Limb (tissue), 2 donors: ENCODE measurements at regions not wholly inside any gene's neighbourhood (a gene's known extent, or its start where the extent isn't known, plus 50 kb on each side); places are given as distances from the start of the nearest gene placed in this dataset.
A peak's percentile ranks its signal among the peaks of the same experiment; 100 is the strongest.
"Not testable (repeated sequence)": the region's sequence is repeated elsewhere in the genome, so short reads cannot be mapped to it uniquely, and the experiment has no call there.

Experiments
- DNase-seq, 2 donors: peaks; one replicate each; pipeline ENCODE4 v3.0.0-alpha.2; 2016; ENCODE audit errors: extremely low spot score in 2 of 2

DNA sequence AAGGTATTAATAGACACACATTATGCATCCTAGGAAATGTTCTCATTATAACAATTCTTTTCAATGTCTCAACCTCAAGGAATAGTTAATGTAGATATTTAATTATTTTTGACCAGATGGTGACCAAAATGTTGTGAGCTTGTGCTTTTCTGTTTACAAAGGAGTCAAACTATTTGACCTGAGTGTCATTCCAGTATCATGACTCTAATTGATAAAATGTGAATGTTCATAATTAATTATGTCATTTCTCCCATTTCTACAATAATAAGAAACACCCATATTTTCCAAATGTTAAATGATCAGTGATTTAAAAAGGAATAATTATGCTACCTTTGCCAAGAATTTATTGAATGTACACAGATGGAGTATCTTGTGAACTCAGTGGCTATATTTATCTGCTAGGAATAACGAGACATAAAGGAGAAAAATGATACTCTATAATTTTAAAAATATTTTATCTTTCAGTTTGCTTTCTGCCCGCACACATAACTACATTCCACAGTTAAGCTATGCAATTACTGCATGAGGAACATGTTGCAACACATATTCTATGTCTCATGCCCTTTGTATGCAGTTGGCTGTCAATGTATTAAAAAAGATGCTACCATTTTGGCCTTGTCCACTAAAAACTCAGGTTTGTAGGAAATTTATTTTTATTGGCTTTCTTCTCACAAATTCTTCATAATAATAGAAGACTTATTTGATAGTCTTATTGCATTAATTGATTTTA, 376.7 kb upstream of the CCDC179 start:
- DNase-seq: no peak

DNA sequence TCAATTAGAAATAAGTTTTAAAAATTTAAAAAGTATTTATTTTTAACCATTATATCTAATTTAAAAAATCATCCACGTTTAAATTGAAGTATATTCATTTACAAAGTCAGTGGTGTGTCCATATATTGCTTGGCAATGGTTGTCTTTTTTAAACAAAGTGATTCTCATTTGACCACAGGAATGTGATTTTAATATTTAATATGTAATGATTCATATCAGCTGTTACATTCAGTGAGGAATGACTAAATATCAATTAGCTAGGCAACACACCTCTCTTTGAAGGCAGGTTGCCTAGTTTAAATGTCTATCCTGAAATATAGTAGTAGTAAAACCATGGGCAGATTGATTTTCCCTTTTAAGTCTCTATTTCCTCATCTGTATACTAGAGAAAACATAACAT, 392.2 kb upstream of the CCDC179 start:
- DNase-seq: no peak

DNA sequence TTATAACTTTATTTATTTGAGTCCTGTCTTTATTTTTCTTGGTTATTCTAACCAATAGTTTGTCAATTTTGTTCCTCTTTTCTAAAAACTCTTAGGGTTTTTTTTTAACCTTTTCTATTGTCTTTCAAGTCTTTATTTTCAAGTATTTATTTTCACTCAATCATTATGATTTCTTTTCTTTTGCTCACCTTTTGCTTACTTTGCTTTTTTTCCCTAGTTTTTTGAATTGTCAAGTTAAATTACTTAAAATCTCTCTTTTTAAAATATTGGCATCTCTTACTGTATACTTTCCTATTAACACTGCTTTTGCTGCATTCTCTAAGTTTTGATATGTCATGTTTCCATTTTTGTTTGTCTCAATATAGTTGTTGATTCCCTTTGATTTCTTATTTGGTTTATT, 396.8 kb upstream of the CCDC179 start:
- DNase-seq: no peak

DNA sequence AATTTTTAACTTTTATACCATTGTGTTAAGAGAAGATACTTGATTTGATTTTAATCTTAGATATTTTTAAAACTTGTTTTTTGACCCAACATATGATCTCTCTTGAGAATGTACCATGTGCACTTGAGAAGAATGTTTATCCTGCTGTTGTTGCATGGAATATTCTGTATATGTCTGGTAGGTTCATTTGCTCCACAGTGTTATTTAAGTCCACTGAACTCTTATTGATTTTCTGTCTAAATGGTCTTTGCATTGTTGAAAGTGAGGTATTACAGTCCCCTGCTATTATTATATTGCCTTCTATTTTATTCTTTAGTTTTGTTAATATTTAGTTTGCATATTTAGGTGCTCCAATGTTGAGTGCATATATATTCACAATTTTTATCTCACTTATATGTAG, 397.3 kb upstream of the CCDC179 start:
- DNase-seq: no peak

DNA sequence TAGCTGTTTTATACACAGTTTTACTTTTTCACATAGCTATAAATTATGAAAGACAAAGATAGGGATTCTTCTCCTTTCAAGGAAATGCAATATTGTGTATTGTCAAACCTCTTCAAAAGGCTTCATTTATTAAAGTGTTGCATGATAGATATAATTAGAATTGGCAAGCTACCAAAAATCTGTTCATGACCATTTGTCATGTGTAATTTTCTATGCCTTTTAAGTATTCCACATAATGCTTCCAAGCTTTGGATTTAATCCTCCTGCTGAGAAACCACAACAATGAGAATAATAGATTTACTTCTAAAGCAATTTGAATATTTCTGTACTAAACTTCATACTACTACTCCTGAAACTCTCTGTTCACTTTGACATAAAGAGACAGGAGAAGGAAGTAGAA, 403.2 kb upstream of the CCDC179 start:
- DNase-seq: no peak

- no peak for DNase-seq
These were observed 411.8 kb upstream of the CCDC179 start for GRCh38 chr11:23272095-23272494.

- DNase-seq: no peak
These were observed 417.8 kb upstream of the CCDC179 start for GRCh38 chr11:23278121-23278520.

DNA sequence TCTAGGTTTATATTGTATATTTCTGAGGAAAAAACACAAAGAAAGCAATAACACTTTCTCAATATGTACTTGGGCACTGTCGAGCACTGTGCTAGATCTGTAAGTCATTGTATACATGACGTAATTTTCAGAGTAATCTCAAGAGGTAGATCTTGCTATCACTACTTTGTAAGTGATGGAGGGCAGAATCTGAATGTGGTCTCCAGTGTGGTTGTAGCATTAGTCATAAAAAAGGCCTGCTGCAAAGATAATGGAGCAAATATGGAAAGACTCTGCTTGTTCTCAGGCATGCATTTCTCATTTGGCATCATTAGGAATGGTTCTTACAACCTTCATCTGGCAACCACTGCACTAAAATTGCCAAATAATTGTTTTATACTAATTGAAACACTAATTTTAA, 419.8 kb upstream of the CCDC179 start:
- no peak for DNase-seq

DNA sequence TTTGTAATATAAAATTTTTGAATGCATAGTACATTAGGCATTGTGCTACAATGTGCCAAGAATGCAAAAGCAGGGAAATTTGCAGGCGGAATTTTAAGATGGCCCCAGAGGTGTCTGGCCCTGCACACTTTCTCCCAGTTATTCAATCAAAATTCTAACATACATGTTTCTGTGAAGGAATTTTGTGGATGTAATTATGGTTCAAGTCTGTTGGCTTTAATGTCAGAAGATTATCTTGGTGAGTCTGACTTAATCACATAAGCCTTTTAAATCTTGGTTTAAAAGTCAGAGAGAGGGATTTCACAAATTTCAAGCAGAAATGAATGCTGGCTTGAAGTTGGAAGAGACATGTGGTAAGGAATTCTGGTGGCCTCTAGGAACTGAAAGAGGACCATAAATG, 423.4 kb upstream of the CCDC179 start:
- DNase-seq: no peak

DNA sequence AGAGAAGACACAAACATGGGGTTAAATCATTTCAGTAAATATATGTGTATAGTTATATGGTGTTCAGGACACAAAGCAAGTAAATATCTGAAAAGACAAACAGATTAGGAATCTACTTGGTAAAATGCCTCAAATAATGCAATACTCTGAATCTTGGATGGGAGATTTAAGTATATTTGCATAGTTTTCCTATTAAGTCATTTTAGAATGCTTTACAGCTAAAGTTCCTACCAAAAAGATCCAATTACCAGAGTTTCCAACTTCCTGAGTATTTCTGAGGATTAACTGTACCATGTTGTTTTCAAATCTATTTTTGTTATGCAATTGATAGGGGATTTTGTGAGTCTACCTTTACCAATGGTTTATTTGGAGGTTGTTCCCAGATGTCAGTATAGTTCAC, 424.4 kb upstream of the CCDC179 start:
- peak in 1 of 2 donors; percentile 17 for DNase-seq

DNA sequence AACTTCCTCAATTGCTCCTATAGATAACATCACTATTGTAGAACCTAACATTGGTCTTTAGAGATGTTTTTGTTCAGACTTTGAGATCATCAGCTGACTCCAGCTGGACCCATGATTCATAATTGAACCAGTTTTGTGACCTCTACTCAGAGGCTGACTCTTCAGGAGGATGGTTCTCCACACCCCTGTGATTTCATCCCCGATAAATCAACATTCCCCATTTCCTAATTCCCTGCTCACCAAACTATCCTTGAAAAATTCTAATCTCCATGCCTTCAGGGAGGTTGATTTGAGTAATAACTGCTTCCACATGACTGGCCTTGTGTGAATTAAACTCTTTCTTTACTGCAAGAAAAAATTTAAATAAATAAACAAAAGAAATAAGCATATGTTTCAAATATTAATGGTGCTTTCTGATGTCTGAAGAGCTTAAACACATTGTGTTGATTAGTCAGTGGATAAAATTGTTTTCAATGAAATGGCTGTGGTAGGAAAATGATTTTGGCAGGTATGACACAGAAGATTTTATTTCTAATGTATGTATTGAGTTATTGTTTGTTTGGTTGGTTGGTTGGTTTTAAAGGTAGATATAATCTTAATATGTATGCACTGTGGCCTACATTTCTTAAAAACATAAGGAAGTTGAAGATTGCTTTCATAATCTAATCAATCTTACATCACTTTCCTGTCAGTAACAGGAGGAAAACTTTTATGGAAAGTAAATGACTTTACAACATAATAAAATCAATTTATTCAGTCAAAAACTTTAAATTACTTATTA, 427.9 kb upstream of the CCDC179 start:
- DNase-seq: peak in 1 of 2 donors; percentile 21

- no peak for DNase-seq
These were observed 435.0 kb upstream of the CCDC179 start for GRCh38 chr11:23295241-23295640.

GRCh38 chr11:23308041-23308440, 447.8 kb upstream of the CCDC179 start:
- no peak for DNase-seq

DNA sequence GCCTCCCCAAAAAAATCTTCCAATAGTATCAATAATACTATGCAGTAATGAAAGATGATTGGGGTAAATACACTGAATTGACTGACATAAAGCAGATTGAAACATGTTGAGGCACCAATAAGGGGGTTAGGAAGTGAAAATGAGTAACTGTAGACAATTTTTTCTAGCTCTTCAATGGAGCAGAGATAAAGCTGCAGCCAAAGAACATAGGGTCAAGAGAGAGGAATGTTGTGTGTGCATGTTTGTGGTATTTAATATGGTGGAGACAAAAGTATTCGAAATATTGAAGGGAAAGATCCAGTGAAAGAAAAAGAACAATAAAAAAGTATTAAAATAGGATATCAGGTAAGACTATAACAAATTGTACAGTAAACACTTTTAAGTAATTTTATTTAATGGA, 450.0 kb upstream of the CCDC179 start:
- no peak for DNase-seq

DNA sequence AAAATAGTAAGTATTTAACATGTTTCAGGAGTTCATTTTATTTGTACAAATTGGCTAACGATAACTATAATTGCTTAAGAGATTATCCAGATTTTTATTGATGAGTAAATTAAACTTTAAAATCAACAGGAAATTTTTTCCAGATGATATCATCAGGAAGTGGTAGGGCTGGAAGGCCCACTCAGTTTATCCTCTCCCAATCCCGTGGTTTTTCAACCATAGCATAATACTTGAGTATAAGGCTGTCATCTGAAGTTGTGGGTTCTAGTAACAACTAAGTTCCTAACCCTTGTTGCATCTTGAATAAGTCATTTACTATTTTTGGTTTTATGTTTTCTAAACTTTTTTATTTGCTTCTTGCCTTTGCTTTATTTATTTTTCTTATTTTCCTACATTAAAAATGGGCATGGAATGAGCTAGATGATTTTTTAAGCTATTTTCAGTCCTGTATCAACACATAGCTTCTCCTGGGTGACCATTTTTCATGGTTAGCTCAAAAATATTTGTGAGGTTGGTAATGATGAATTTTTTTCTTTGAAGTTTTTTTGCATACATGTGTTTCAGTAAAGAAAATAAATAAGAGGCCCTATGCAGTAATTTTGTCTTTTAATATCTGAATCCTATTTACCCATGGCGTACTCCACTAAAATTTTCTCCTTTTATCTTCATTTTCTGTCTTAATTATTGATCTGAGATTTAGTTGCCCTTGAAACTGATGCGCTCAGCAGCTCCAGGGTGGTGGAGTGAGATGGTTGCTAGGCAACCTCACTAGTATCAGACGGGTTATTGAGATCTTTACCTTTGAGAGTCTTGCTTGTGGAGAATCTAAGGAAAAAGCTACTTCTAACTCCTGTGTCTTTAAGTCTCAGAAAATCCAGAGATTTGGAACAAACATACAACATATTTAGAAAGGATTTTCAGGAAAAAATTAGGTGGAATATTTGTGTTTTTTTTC, 452.0 kb upstream of the CCDC179 start:
- DNase-seq: no peak

- DNase-seq: no peak
These were observed 452.7 kb upstream of the CCDC179 start for GRCh38 chr11:23313001-23313400.

DNA sequence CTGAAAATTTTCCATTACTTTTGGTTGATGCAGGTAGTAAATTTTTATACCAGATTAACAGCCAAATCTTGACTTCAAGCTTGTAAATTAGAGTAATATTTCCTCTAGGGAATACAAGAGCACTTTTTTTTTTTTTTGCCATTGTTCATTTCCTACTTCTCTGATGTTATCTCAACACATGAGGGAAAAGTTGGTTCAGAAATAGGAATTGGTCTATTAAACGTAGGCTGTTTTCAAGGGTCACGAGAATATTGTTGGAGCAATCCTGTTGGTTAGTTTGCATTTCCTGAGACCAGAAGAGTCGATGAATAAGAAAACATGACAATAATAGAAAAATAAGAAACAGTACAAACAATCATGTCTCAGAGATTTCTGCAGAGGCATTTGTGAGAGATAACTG, 453.9 kb upstream of the CCDC179 start:
- DNase-seq: no peak

GRCh38 chr11:23315286-23315685, 455.0 kb upstream of the CCDC179 start:
- no peak for DNase-seq

GRCh38 chr11:23317816-23318215, 457.5 kb upstream of the CCDC179 start:
- no peak for DNase-seq

- no peak for DNase-seq
These were observed 458.4 kb upstream of the CCDC179 start for GRCh38 chr11:23318670-23319069.

GRCh38 chr11:23320131-23320530, 459.9 kb upstream of the CCDC179 start:
- no peak for DNase-seq

DNA sequence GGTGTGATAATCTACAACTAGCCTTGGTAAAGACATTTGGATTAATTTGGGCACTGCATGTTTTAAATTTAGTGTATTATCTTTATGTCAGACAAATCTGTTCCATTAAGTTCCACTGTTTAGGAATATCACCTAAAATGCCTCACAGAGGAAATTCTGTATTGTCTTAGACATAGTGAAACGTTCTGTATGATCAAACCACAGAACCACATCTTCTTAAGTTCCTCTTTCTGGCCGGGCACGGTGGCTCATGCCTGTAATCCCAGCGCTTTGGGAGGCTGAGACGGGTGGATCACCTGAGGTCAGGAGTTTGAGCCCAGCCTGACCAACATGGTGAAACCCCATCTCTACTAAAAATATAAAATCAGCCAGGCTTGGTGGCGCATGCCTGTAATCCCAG, 475.3 kb upstream of the CCDC179 start:
- DNase-seq: not testable (repeated sequence)
